ENCODE measurements at regions not wholly inside any gene's neighbourhood (a gene's known extent, or its start where the extent isn't known, plus 50 kb on each side); places are given as distances from the start of the nearest gene placed in this dataset.

DNA sequence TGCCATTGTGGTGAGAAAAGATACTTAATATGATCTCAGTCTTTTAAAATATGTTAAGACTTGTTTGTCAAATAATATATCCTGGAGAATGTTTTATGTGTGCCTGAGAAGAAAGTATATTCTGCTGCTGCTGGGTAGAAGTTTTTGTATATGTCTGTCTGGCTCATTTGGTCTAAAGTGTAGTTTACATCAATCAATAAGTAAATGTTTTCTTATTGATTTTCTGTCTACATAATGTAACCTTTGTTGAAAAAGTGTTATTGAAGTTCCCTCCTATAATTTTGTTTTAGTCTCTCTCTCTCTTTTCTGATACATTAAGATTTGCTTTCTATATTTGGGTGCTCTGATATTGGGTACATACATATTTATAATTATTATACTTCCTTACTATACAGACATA, 201.2 kb downstream of the THBS2 start:
- no peak overlapping the region for H3K4me2 ChIP-seq
- H4K20me1 ChIP-seq = no peaks in the 10 kb centered on the region
- no peak overlapping the region for H3K27ac ChIP-seq
- no peaks in the 10 kb centered on the region for H3K36me3 ChIP-seq
- no peaks in the 10 kb centered on the region for H3K27me3 ChIP-seq
- no peak for TF ChIP-seq Cebpa-rat (IDR thresholded peaks at IDR 0.05)
- H3K9me3 ChIP-seq (replicated peaks in 1 of 11) = peaks cover 0 to 12% (median 4%) of the 10 kb centered on the region in 11 experiments; a peak in 11 of 22 replicates
- H3K9ac ChIP-seq = no peak overlapping the region
- H3K4me1 ChIP-seq = no peaks in the 10 kb centered on the region
- no peak overlapping the region for H3K4me3 ChIP-seq

DNA sequence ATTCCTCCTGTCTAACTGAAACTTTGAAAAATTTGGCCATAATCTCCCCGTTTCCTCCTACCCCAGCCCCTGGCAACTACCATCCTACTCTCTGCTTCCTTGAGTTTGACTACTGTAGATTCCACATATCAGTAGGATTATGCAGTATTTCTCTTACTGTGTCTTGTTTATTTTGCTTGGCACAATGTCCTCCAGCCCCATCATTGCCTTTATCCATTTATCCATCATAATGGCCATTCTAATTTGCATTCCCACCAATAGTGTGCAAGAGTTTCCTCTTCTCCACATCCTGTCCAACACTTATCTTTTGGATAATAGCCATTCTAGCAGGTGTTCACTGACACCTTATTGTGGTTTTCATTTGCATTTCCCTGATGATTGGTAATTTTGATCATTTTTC, 202.3 kb downstream of the THBS2 start:
- no peak overlapping the region for H3K9ac ChIP-seq
- H3K27me3 ChIP-seq = no peaks in the 10 kb centered on the region
- H3K9me3 ChIP-seq (replicated peaks in 1 of 11) = peaks cover 0 to 12% (median 4%) of the 10 kb centered on the region in 11 experiments; a peak in 11 of 22 replicates
- no peaks in the 10 kb centered on the region for H4K20me1 ChIP-seq
- H3K27ac ChIP-seq = no peak overlapping the region
- no peaks in the 10 kb centered on the region for H3K36me3 ChIP-seq
- TF ChIP-seq Cebpa-rat (IDR thresholded peaks at IDR 0.05) = no peak
- peaks cover 0 to 6% (median 0%) of the 10 kb centered on the region in 10 experiments; a peak in 3 of 20 replicates for H3K4me1 ChIP-seq
- no peak overlapping the region for H3K4me3 ChIP-seq
- H3K4me2 ChIP-seq = no peak overlapping the region

DNA sequence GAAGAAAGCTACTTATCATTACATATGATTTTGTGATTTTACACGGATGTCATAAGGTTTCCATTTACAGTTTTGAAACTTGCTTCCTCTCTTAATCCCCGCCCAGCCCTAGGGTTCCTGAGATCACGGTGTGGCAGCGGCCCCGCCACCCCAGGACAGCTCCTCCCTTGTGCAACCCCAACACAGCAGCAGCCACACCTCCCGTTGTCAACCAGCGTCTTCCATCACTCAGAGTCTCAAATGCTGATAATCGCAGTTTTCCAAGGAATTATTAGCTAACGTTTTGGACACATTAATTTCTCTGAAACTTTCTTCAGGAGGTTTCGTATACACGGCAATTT, 204.8 kb downstream of the THBS2 start:
- Histone ChIP-seq H3K4me3 (no peak overlapping the region), H3K36me3 (no peaks in the 10 kb centered on the region), H3K9ac (no peak overlapping the region), H3K27me3 (no peaks in the 10 kb centered on the region), H3K4me2 (no peak overlapping the region), H4K20me1 (no peaks in the 10 kb centered on the region), H3K9me3 (replicated peaks in 1 of 11) (no peaks in the 10 kb centered on the region; a peak in 1 of 22 replicates), H3K4me1 (peaks cover 0 to 7% (median 0%) of the 10 kb centered on the region in 10 experiments; a peak in 3 of 20 replicates), H3K27ac (no peak overlapping the region)
- TF ChIP-seq Cebpa-rat (IDR thresholded peaks at IDR 0.05) = no peak

DNA sequence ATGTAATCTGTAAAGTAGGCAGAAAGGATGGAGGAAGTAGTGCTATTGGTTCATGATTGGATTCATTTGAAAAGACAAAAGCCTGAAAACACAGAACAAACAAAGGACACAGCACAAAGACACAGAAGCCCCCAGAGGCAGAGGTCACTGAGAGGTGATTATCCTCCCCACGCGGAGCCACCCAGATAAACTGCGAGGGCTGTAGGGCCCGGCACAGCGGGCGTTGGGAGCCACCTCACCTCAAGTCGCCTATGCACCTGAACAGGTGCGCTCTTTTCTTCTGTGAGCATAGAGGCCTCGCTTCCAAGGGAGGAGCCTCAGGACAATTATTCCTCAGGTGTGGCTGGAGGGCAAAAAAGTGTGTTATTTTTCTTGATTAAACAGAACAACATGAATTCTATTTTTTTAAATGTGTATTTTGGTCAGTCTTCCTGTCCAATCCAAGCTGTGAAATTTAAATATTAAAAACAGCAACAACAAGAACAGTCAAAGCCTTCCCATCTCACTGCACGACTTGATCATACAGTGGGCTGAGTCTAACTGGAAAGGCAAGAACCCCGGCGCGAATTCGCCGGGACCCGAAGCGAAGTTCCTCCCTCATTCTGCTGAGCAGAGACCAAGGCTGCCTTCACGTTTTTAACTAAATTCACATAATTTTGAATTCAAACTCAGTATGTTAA, 205.3 kb downstream of the THBS2 start:
- Histone ChIP-seq H3K9ac (no peak overlapping the region), H3K4me2 (no peak overlapping the region), H3K36me3 (no peaks in the 10 kb centered on the region), H3K27ac (no peak overlapping the region), H3K4me1 (peaks cover 0 to 7% (median 0%) of the 10 kb centered on the region in 10 experiments; a peak in 3 of 20 replicates), H3K27me3 (no peaks in the 10 kb centered on the region), H4K20me1 (no peaks in the 10 kb centered on the region), H3K4me3 (no peak overlapping the region), H3K9me3 (replicated peaks in 1 of 11) (no peaks in the 10 kb centered on the region)
- no peak for TF ChIP-seq Cebpa-rat (IDR thresholded peaks at IDR 0.05)

DNA sequence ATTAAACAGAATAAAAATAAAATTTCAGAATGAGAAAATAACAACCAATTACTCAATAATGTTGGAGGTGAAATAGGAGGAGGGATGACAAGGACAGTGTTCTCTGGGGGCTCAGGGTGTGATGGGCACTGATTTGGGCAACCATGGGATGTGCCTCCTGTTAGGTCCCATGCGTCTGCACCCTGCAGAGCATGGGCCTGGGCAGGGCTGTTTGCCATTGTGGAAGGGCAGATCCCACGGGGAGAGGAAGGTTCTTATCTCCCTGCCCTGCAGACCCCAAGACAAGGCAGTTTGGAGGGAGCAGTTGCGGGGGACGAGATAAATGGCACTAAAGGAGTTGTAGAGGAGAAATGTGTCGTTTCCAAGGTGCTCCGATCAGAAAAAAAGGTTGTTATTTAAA, 206.3 kb downstream of the THBS2 start:
- no peaks in the 10 kb centered on the region for H3K36me3 ChIP-seq

DNA sequence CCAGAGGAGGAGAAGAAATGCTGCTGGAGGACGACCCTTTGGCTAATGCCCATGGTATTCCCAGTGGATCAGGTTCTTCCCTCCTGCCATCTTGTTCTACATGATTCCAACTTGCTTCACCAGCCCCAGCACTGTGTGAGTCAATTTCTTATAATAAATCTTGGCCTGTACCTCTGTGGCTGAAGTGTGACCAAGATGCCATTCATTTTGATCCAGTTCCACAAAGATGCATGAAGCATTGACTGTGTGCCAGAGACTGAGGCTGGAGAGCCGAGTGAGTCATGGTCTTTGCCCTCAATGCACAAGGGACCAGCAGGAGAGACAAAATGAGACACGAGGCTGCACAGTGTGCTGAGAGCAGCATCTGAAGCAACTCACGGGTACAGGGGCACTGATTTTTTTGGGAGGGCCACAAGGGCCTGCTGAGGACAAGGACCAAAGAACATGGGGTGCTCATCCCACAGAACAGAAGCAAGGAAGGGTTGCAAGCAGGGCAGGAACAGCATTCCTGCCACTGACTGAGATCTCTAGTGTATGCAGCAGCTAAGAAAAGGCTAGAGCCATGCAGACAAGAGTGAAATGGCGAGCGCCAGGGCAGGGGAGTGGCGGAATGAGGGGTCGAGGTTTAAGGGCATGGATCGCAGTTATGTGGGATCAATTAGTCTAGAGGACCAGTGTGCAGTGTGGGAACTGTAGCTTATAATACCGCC, 207.0 kb downstream of the THBS2 start:
- Histone ChIP-seq H3K4me2 (peak overlapping the region in 3 of 11 experiments; percentile 13 to 41 (median 28); a peak in 4 of 22 replicates), H3K27me3 (no peaks in the 10 kb centered on the region), H4K20me1 (no peaks in the 10 kb centered on the region), H3K27ac (no peak overlapping the region), H3K36me3 (no peaks in the 10 kb centered on the region), H3K4me1 (peaks cover 0 to 18% (median 9%) of the 10 kb centered on the region in 10 experiments; a peak in 13 of 20 replicates), H3K9ac (no peak overlapping the region), H3K9me3 (replicated peaks in 1 of 11) (no peaks in the 10 kb centered on the region), H3K4me3 (no peak overlapping the region)
- no peak for TF ChIP-seq Cebpa-rat (IDR thresholded peaks at IDR 0.05)

More for the DNA sequence above, 206.3 kb downstream of the THBS2 start:
- H3K27me3 ChIP-seq = no peaks in the 10 kb centered on the region
- no peak overlapping the region for H3K4me3 ChIP-seq
- H4K20me1 ChIP-seq = no peaks in the 10 kb centered on the region
- no peak overlapping the region for H3K9ac ChIP-seq
- H3K27ac ChIP-seq = no peak overlapping the region
- no peak overlapping the region for H3K4me2 ChIP-seq
- peaks cover 0 to 11% (median 4%) of the 10 kb centered on the region in 10 experiments; a peak in 10 of 20 replicates for H3K4me1 ChIP-seq
- no peaks in the 10 kb centered on the region for H3K9me3 ChIP-seq (replicated peaks in 1 of 11)
- TF ChIP-seq Cebpa-rat (IDR thresholded peaks at IDR 0.05) = no peak

DNA sequence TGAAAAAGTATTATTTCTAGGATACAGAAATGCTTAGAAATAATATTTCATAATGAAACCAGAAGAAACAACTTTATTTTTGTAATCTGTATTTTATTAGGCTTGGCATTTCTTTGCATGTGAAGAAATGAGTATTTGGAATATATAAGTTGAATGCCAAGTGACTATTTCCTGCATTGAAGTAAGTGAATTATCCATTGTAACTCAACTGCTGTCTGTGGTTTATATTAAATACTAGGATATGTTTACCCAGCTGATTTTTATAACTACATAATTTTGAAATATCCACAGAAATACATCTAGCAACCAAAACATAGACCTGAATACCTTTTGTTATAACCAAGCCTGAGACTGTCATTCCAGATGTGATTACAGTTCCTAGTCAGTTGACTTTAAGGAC, 207.6 kb downstream of the THBS2 start:
- H3K9me3 ChIP-seq (replicated peaks in 1 of 11) = no peaks in the 10 kb centered on the region
- TF ChIP-seq Cebpa-rat (IDR thresholded peaks at IDR 0.05) = no peak

DNA sequence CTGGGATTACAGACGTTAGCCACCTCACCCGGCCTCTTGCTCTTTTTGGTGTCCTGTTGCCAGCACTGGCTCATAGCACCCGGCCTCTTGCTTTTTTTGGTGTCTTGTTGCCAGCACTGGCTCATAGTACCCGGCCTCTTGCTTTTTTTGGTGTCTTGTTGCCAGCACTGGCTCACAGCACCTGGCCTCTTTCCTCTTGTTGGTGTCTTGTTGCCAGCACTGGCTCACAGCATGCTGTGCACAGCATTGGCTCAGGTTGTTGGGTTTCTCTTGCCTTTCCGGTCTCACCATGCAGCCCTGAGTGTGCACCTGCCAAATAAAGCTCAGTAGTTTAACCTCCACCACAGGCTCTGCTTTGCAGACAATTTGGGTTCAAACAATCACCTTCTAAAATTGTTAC, 208.2 kb downstream of the THBS2 start:
- Histone ChIP-seq H3K9ac (no peak overlapping the region), H3K4me1 (peaks cover 0 to 21% (median 10%) of the 10 kb centered on the region in 10 experiments; a peak in 13 of 20 replicates), H3K36me3 (no peaks in the 10 kb centered on the region), H3K27ac (no peak overlapping the region), H4K20me1 (no peaks in the 10 kb centered on the region), H3K27me3 (no peaks in the 10 kb centered on the region), H3K9me3 (replicated peaks in 1 of 11) (no peaks in the 10 kb centered on the region), H3K4me2 (no peak overlapping the region), H3K4me3 (no peak overlapping the region)
- no peak for TF ChIP-seq Cebpa-rat (IDR thresholded peaks at IDR 0.05)

More for the DNA sequence above, 207.6 kb downstream of the THBS2 start:
- no peak overlapping the region for H3K4me2 ChIP-seq
- no peak overlapping the region for H3K27ac ChIP-seq
- no peaks in the 10 kb centered on the region for H4K20me1 ChIP-seq
- no peak overlapping the region for H3K9ac ChIP-seq
- H3K4me1 ChIP-seq = peaks cover 0 to 21% (median 10%) of the 10 kb centered on the region in 10 experiments; a peak in 13 of 20 replicates
- H3K27me3 ChIP-seq = no peaks in the 10 kb centered on the region
- H3K36me3 ChIP-seq = no peaks in the 10 kb centered on the region
- H3K4me3 ChIP-seq = no peak overlapping the region

DNA sequence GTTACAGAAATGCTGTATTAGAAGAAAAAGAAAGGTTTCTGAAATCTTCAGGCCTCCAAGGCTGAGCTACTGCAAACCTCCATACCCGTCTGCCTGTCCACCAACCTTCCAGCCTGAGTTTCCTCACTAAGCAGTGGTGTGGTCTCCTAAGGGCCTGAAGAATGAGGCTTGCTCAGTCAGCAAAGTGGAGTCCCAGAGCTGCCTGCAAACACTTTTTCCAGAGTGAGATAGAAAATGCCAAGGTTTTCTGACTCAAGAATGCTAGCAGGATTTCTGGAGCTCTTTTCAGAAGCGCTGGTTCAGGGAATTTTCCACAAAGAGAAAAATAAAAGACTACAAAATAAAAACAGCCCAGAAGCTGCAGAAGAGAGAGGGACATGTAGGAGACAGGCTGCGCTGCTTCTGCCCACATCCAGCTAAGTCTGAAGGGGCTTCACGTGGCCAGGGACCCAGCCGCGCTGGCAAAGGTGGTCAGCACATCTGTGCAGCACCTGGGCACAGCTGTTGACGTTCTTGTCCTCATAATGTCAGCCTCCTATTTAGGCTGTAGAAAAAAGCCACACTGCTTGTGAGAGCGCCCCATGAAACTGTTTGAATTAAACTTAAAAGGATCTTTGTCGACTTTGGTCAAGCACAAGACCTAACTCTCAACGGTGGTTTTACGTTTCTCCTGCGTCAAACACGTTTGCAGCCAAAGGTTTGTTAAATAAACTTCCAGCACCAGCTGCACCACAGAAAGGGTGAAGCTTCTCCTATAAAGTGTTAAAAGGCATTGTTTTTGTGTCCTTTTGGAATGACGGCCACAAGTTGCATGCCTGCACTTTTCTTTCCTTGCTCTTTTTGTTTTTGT, 209.0 kb downstream of the THBS2 start:
- Histone ChIP-seq H3K4me2 (no peak overlapping the region), H3K4me1 (peaks cover 0 to 21% (median 10%) of the 10 kb centered on the region in 10 experiments; a peak in 13 of 20 replicates), H4K20me1 (no peaks in the 10 kb centered on the region), H3K27ac (no peak overlapping the region), H3K36me3 (no peaks in the 10 kb centered on the region), H3K27me3 (no peaks in the 10 kb centered on the region), H3K9ac (no peak overlapping the region), H3K9me3 (replicated peaks in 1 of 11) (no peaks in the 10 kb centered on the region), H3K4me3 (no peak overlapping the region)
- no peak for TF ChIP-seq Cebpa-rat (IDR thresholded peaks at IDR 0.05)

Measured in BLaER1 treated with 17β-estradiol and CSF1 and Interleukin-3, amounts not matched to agents 10 nM and 100 nM (cell line).